EH (cell line): ENCODE measurements at regions not wholly inside any gene's neighbourhood (a gene's known extent, or its start where the extent isn't known, plus 50 kb on each side); places are given as distances from the start of the nearest gene placed in this dataset.
"Not testable (repeated sequence)": the region's sequence is repeated elsewhere in the genome, so short reads cannot be mapped to it uniquely, and the experiment has no call there.

ENCODE experiments used
- DNase-seq: peaks from one replicate; pipeline ENCODE4 v3.0.0-alpha.2; 2015; ENCODE audit warnings: low read depth

GRCh38 chr18:1846640-1847039 is 724.7 kb downstream of the METTL4 start:
- no peak for DNase-seq

GRCh38 chr18:1848716-1849115 is 722.6 kb downstream of the METTL4 start:
- DNase-seq: no peak

GRCh38 chr18:1849386-1849785 is 721.9 kb downstream of the METTL4 start:
- DNase-seq: no peak

- not testable (repeated sequence) for DNase-seq
Observed at GRCh38 chr18:1857281-1857680, 714.0 kb downstream of the METTL4 start.

- DNase-seq: no peak
Observed at GRCh38 chr18:1861473-1861872, 709.8 kb downstream of the METTL4 start.

DNA sequence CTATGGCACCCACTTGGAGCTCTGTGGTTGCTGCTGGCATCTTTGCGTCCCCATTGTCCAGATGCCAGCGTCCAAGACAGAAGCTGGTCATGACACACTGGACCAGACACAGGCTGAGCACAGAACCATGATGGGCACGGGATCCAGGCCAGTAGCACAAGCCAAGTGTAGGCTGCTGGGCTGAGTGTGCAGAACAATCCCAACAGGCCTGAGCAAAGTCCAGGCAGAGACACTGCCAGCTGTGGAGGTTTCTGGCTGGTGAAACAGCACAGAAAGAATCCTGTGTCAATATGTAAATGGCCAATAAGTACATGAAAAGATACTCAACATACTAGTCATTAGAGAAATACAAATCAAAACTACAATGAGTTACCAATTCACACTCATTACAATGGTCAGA is 705.4 kb downstream of the METTL4 start:
- DNase-seq: no peak

DNA sequence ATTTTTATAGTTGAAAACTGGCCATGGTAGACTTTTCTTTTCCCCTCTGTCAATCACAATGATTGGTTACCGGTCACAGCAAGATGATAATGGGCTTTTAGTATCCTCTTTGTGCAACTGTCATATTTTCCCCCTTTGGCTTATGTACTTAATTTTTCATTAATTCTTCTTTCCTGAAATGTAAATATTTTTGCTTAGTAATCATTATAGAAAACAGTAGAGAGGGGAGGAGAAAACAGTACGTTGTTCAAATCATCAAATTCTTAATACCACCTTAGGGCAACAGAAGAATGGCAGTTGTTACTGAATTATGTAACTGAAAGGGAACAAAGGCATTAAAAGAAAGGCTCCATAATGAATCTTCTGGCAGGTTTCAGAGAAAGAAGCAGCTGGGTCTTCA is 699.0 kb downstream of the METTL4 start:
- no peak for DNase-seq

- DNase-seq: no peak
Observed at GRCh38 chr18:1875219-1875618, 696.1 kb downstream of the METTL4 start.

DNA sequence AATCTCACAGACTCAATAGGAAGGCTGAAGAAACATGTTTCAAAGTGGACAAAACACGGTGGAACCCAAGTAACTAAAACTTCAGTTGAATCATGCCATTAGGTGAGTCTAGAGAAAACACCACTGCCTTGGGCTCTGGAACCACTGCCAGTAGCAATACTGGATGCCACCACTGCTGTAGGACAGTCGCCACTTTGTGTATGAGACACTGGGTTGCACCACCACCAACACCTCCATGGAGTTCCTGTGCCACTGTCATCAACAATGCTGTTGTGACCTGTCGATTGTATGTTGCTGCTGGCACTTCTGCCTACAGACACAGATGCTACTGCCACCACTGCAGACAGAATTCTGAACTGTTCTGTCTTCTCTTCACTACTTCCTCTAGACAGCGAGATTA is 686.7 kb downstream of the METTL4 start:
- DNase-seq: no peak

DNA sequence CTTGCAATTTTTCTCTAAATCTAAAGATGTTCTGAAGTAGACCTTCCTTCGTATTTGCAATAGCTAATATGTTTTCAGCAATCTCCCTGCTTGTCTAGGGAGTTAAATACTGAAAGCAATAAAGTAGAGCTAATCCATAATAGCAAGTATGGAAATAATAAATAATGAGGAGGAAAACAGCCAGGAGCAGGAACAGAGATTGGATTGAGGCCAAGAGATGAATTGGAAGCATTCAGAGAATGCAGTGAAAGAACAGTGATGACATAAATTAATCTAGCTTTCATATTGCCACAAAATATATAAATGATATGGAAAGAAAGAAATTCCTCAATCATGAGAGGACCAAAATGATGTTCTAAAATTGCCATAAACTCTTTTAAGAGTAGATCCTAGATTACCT is 679.7 kb downstream of the METTL4 start:
- no peak for DNase-seq

DNA sequence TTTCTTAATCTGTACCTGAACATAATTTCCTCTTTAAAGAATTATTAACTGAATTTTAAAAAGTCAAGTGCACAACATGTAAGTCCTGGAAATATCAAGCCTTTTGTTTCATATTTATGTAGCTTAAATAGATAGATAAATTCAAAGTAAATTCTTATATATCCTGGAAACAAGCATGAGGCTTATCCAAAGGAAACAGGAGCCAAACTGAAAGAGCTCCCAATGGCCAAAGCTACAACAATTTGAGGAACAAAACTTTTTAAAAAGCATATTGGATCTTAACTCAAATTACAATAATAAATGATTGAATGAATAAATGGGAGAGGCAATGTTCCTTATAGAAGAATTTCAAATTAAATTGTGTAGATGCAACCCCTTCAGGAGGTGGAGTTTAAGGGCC is 679.1 kb downstream of the METTL4 start:
- no peak for DNase-seq

DNA sequence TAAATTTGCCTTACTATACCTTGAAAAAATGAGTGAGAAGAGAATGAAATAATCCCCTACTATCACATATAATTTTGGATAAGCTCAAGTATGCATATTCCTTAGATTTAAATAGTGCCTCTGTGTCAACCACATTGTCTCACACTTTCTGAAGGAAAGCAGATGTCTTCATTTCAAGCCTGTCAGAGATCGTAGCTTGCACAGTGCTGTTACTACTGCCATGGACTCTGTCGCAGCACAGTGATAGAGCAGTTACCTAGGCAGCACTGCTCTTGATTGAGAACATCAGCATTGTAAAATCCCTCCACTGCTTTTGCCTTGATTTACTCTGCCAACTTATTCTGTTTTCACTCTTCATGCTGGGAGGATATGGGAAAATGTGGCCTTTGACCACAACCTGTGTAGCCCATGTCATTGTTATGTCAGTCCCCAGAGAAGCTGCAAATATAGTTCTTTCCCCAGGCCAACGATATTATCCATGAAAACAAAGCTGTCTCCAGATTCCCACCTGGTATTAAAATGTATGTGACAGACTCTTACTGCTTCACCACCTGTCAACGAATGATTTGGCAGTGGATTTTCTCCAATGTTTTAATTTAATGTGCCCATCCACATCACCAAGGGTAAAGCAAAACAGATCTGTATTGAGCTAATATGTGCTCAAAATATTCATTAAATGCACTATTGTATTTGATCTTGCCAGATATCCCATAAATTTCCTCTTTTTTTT is 675.7 kb downstream of the METTL4 start:
- DNase-seq: no peak

- DNase-seq: no peak
Observed at GRCh38 chr18:1906421-1906820, 664.9 kb downstream of the METTL4 start.

GRCh38 chr18:1907470-1908206 is 663.7 kb downstream of the METTL4 start:
- DNase-seq: no peak

DNA sequence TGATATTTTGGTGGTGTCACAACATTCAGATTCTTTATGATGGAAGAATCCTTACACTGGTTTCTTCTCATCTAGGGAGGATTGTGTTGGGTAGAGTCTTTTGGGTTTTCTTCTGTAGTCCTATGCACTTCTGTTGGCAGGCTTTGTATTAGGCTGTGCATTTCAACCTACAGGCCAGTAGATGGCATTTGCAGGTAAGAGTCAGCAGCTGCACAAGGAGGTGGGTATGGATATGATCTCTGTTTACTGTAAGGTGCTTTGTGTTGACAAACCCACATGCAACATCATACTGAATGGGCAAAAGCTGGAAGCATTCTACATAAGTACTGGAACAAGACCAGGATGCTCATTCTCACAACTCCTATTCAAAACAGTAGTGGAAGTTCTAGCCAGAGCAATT is 656.8 kb downstream of the METTL4 start:
- DNase-seq: no peak

- no peak for DNase-seq
Observed at GRCh38 chr18:1916869-1917523, 654.3 kb downstream of the METTL4 start.

- DNase-seq: no peak
Observed at GRCh38 chr18:1917569-1917968, 653.7 kb downstream of the METTL4 start.

- DNase-seq: no peak
Observed at GRCh38 chr18:1922066-1922465, 649.2 kb downstream of the METTL4 start.

DNA sequence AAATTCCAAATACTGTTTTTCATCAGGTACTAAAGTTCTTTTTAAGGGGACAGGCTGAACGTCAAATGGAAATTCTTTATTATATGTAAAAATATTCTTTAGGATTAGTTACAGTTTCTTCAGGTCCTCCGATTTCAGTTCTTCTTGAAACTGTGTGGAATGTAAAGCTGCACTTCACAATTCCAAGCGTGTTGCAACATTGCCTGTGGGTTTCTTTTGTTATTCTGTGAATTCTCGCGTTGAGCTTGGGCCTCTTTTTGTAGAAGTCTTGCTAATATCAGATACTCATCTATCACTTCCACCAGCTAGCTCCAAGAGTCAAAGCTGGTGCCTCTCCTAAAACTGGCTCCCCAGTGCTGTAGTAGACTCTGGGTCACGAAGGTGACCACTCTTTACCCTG is 642.6 kb downstream of the METTL4 start:
- no peak for DNase-seq

GRCh38 chr18:1929720-1930119 is 641.6 kb downstream of the METTL4 start:
- DNase-seq: no peak

DNA sequence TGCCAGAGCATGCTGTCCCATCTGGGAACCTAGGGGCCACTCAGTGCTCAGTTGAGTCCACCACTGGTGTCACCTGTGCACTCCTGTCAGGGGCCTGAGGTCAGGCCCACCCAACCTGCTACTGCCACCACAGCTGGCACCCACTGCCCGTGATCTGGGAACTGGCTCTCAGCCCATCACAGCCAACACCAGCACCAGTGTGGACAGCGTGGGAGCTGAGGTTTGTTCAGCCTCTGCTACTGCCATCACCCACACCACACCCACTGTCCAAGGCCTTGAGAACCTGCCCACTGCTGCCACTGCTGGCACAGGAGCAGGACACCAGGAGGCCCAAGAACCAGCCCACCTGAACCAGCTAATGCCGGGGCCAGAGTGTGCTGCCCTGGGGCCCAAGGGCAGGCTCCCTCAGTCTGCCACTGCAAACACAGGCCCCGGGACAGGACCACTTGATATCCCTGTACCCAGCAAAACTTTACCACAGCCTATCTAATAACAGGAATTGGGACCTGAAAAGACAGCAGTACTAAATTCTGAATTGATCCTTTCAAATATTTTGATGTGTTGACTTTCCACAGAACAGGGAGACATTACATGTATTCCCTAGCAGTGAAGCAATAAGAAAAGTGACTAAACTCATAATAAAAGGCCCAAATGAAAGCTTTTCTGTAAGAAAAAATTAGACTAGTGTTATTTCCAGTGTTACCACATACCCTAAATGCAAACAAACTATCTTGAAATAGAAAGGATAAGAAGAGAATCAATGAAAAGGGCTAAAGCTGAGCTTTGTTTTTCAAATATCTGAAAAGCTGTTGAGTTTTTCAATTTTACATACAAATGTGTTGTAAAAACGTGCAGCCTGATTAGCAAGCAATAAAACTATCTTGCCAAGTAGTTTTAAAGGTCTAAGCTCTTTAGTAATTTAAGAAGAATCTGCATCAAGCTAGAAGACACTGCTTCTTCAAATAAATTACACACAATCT is 640.7 kb downstream of the METTL4 start:
- no peak for DNase-seq

DNA sequence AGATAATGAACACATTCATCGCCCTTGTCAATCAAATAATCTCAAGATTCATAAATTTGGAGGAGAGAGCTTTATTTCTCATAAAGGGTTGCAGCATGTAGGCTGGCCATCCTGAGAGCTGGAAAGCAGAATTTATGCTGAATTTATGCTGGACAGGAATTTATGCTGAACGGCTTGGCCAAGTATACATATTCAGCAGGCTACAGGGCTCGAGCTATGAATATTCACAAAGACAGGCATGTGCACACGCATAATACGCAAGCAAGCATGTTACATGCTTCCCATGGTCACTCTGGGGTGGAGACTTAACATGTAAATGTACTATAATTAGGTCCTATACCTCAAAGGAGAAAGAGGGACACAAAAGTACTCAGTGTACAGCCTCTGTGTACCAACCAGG is 618.8 kb downstream of the METTL4 start:
- no peak for DNase-seq
